Neutrophil (primary cell): ENCODE measurements at regions not wholly inside any gene's neighbourhood (a gene's known extent, or its start where the extent isn't known, plus 50 kb on each side); places are given as distances from the start of the nearest gene placed in this dataset.

Source experiments
- H3K27ac ChIP-seq: fragments of 200-600 bp; sonication (generic); 2 replicates; pipeline ENCODE4 v1.5.1; 2016; ENCODE audit warnings: mild to moderate bottlenecking, moderate library complexity
- H3K27me3 ChIP-seq: fragments of 200-600 bp; sonication (generic); 2 replicates; pipeline ENCODE4 v1.6.0; 2016; ENCODE audit warnings: mild to moderate bottlenecking
- H3K36me3 ChIP-seq: fragments of 200-600 bp; sonication (generic); 2 replicates; pipeline ENCODE4 v1.5.1; 2017
- H3K4me1 ChIP-seq, 2 experiments: fragments of 200-600 bp in 1 of 2; sonication (generic) in 1 of 2; 1 replicate in 1 of 2; 2 replicates in 1 of 2; pipeline versions ENCODE4 v1.5.1 to v1.6.1; 2013 to 2016; ENCODE audit warnings: low read depth in 1 of 2, low read length in 1 of 2, mild to moderate bottlenecking in 1 of 2, moderate library complexity in 1 of 2; ENCODE audit not compliant: control insufficient read depth in 1 of 2, insufficient read depth in 1 of 2
- H3K4me3 ChIP-seq, 2 experiments: fragments of 200-600 bp in 1 of 2; sonication (generic) in 1 of 2; 1 replicate in 1 of 2; 2 replicates in 1 of 2; pipeline ENCODE4 v1.5.1; 2013 to 2016; ENCODE audit warnings: low read depth in 1 of 2, low read length in 1 of 2, mild to moderate bottlenecking in 1 of 2, moderate library complexity in 1 of 2
- H3K9me3 ChIP-seq: fragments of 200-600 bp; sonication (generic); 2 replicates; pipeline ENCODE4 v1.5.1; 2016
- CTCF ChIP-seq: fragments of 200-600 bp; sonication (generic); IDR thresholded peaks from 2 replicates; pipeline ENCODE4 v1.5.1; 2016; ENCODE audit warnings: antibody characterized with exemption

DNA sequence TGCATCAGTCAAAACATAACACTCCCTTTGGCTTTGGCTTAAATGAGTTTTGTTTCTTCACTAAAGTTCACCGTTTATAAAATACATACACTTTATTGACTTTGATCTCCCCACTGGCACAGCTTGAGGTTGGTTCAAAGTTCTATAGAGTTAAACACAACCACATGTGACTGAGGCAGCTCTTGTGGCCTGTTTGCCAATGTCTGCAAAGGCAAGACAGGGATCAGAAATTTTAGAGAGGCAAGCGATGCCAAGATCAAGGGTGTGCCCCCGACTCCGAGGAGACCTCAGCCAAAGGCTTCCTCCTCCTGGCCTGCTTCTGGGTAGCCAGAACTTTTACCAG is 129.8 kb upstream of the JCAD start:
- Histone ChIP-seq H3K9me3 (no peaks in the 10 kb centered on the region), H3K4me1 (no peaks in the 10 kb centered on the region), H3K36me3 (no peaks in the 10 kb centered on the region), H3K27ac (no peak overlapping the region), H3K27me3 (no peaks in the 10 kb centered on the region), H3K4me3 (no peak overlapping the region)
- TF ChIP-seq CTCF: no peak

DNA sequence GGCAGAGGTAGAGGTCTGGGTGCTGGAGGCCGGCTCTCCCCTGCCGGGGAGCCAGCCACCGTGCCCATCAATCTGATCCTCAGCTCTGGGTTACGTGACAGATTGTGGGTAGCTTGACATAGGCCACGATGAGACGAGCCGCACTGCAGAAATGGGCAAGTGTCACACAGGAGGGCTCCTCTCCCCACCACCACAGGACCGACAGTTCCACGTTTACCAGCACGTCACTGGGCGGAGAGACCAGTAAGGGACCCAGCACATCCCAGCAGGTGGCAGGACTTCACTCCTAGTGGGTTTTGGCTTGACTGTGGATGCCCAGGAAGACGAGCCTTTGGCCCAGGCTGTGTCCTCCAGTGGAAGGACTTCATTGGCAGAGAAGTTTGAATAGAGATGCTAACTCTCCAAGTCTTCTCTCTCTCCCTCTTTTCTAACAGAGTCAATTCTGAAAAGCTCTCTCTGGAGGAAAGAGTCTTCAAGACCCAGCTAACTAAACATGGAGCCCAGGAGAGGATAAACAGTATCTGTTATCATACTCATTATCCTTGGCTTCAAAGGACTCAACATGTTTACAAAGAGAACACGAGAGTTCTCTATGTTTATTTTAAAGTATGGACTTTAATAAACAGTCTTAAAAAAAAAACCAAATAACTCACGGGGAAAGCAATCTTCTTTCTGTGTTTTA is 129.3 kb upstream of the JCAD start:
- Histone ChIP-seq H3K27ac (no peak overlapping the region), H3K36me3 (no peaks in the 10 kb centered on the region)

DNA sequence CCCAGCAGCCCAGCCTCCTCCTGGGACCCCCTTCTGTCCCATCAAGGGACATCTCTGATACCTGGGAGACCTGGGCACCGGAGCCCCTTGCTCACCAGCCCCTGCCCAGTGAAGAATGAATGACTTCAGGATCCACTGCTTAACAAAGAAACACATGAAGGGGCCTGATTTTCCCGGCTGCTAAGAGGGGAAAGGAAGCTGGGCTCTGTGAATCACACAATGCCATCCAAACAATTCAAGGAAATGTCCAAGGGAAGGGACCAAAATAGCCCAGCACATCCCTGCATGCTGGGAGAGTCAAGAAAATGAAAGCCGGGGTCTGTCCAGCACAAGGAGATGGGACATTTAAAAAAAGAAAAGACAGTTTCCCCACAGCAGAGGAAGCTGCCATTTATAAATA is 128.7 kb upstream of the JCAD start:
- Histone ChIP-seq H3K27ac (no peak overlapping the region), H3K4me3 (no peak overlapping the region), H3K9me3 (no peaks in the 10 kb centered on the region), H3K4me1 (no peaks in the 10 kb centered on the region), H3K27me3 (no peaks in the 10 kb centered on the region), H3K36me3 (no peaks in the 10 kb centered on the region)
- no peak for TF ChIP-seq CTCF

More for the DNA sequence above, 129.3 kb upstream of the JCAD start:
- Histone ChIP-seq H3K4me3 (no peak overlapping the region), H3K9me3 (no peaks in the 10 kb centered on the region), H3K27me3 (no peaks in the 10 kb centered on the region), H3K4me1 (no peaks in the 10 kb centered on the region)
- TF ChIP-seq CTCF: no peak

GRCh38 chr10:30187010-30187409 is 127.6 kb upstream of the JCAD start:
- Histone ChIP-seq H3K4me3 (no peak overlapping the region), H3K36me3 (no peaks in the 10 kb centered on the region), H3K27ac (no peak overlapping the region), H3K27me3 (no peaks in the 10 kb centered on the region), H3K9me3 (no peaks in the 10 kb centered on the region), H3K4me1 (no peaks in the 10 kb centered on the region)
- no peak for TF ChIP-seq CTCF

- no peak for TF ChIP-seq CTCF
- H3K4me3 ChIP-seq: no peak overlapping the region
- H3K27me3 ChIP-seq: no peaks in the 10 kb centered on the region
- no peaks in the 10 kb centered on the region for H3K36me3 ChIP-seq
- H3K27ac ChIP-seq: no peak overlapping the region
- H3K4me1 ChIP-seq: no peaks in the 10 kb centered on the region
- no peaks in the 10 kb centered on the region for H3K9me3 ChIP-seq
These were observed 127.0 kb upstream of the JCAD start for GRCh38 chr10:30186371-30186875.
